PC-3 (cell line): ENCODE measurements at regions not wholly inside any gene's neighbourhood (a gene's known extent, or its start where the extent isn't known, plus 50 kb on each side); places are given as distances from the start of the nearest gene placed in this dataset.

Experiments
- ATAC-seq: fragments of 200-7000 bp; cut with Tn5 transposase; 2 replicates; pipeline ENCODE4 v1.9.1; 2020; ENCODE audit warnings: mild to moderate bottlenecking, moderate library complexity
- BruUV-seq: library from RNA; stranded (reverse); fragments of 400-500 nt; replicated peaks from 2 replicates; lab custom pipeline; 2021; lab: Mats Ljungman, UMichigan
- CTCF ChIA-PET: fragments of 300-600 bp; sonication (Branson Sonifier 250); formaldehyde crosslinking; loops from one replicate; lab custom pipeline; 2022; ENCODE audit warnings: antibody characterized with exemption; lab: Charles Lee
- POLR2A ChIA-PET: fragments of 300-600 bp; sonication (Branson Sonifier 250); formaldehyde crosslinking; loops from one replicate; lab custom pipeline; 2022; ENCODE audit warnings: antibody characterized with exemption; ENCODE audit not compliant: unreplicated experiment; lab: Charles Lee
- DNase-seq: peaks from one replicate; pipeline ENCODE4 v3.0.0-alpha.2; 2015
- H2AFZ ChIP-seq: fragments of 300-600 bp; sonication (generic); 2 replicates; pipeline ENCODE4 v1.6.0; 2016; ENCODE audit warnings: antibody characterized with exemption, low read length
- H3F3A ChIP-seq: fragments of 300-600 bp; sonication (generic); one replicate; pipeline ENCODE4 v1.6.0; 2017; ENCODE audit warnings: antibody characterized with exemption, low read length, control low read depth, mild to moderate bottlenecking; ENCODE audit not compliant: unreplicated experiment
- H3K27ac ChIP-seq: fragments of 300-600 bp; sonication (generic); 2 replicates; pipeline ENCODE4 v1.5.1; 2016; ENCODE audit warnings: mild to moderate bottlenecking, low read length
- H3K27me3 ChIP-seq: fragments of 300-600 bp; sonication (generic); 2 replicates; pipeline ENCODE4 v1.6.1; 2016; ENCODE audit warnings: low read length, mixed read lengths
- H3K36me3 ChIP-seq: fragments of 300-600 bp; sonication (generic); 2 replicates; pipeline ENCODE4 v1.6.1; 2016; ENCODE audit warnings: low read depth, mixed run types, low read length, mixed read lengths
- H3K4me1 ChIP-seq: fragments of 300-600 bp; sonication (generic); 2 replicates; pipeline ENCODE4 v1.5.1; 2016; ENCODE audit warnings: low read length; ENCODE audit not compliant: insufficient read depth
- H3K4me2 ChIP-seq: fragments of 300-600 bp; sonication (generic); 2 replicates; pipeline ENCODE4 v1.6.0; 2016; ENCODE audit warnings: low read length
- H3K4me3 ChIP-seq: fragments of 300-600 bp; sonication (generic); 2 replicates; pipeline ENCODE4 v1.5.1; 2016; ENCODE audit warnings: mild to moderate bottlenecking, low read length, mixed read lengths
- H3K79me2 ChIP-seq: fragments of 300-600 bp; sonication (generic); 2 replicates; pipeline ENCODE4 v1.6.1; 2017; ENCODE audit warnings: low read length, mixed read lengths
- H3K9ac ChIP-seq: fragments of 300-600 bp; sonication (generic); 2 replicates; pipeline ENCODE4 v1.6.0; 2016; ENCODE audit warnings: mild to moderate bottlenecking, low read length
- H3K9me2 ChIP-seq: fragments of 300-600 bp; sonication (generic); replicated peaks from 2 replicates; pipeline ENCODE4 v1.6.1; 2016; ENCODE audit warnings: mixed run types, low read length, mixed read lengths
- H3K9me3 ChIP-seq: fragments of 300-600 bp; sonication (generic); 2 replicates; pipeline ENCODE4 v1.6.1; 2016; ENCODE audit warnings: low read length, mixed read lengths
- H4K20me1 ChIP-seq: fragments of 300-600 bp; sonication (generic); 2 replicates; pipeline ENCODE4 v1.6.1; 2016; ENCODE audit warnings: low read length, mixed read lengths
- CTCF ChIP-seq: fragments of 300-600 bp; sonication (generic); conservative IDR thresholded peaks from 2 replicates; pipeline ENCODE4 v1.5.1; 2017; ENCODE audit warnings: antibody characterized with exemption, low read depth, mild to moderate bottlenecking, low read length
- EZH2 ChIP-seq: fragments of 300-600 bp; sonication (generic); IDR thresholded peaks from one replicate; pipeline ENCODE4 v1.6.1; 2017; ENCODE audit warnings: antibody characterized with exemption, mild to moderate bottlenecking, low read length; ENCODE audit not compliant: unreplicated experiment
- EZH2phosphoT487 ChIP-seq: fragments of 300-600 bp; sonication (generic); IDR thresholded peaks from 2 replicates; pipeline ENCODE4 v1.6.1; 2018; ENCODE audit warnings: mild to moderate bottlenecking, antibody characterized with exemption, low read length, borderline replicate concordance
- intact Hi-C: fragments of 100-400 bp; cut with micrococcal nuclease; formaldehyde crosslinking; loops from 2 replicates; pipeline ENCODE4 v1.9.0; 2023

GRCh38 chr4:120545391-120545790 is 377.1 kb downstream of the PRDM5 start:
- no peaks in the 10 kb centered on the region for H3F3A ChIP-seq
- BruUV-seq: no TSS peak
- intact Hi-C loops: no loop called here

GRCh38 chr4:120544838-120545237 is 377.7 kb downstream of the PRDM5 start:
- Histone ChIP-seq H4K20me1 (no peaks in the 10 kb centered on the region), H3K79me2 (no peaks in the 10 kb centered on the region), H3F3A (no peaks in the 10 kb centered on the region), H2AFZ (no peak overlapping the region), H3K4me1 (no peaks in the 10 kb centered on the region), H3K9me2 (no peaks in the 10 kb centered on the region), H3K9ac (no peak overlapping the region), H3K4me3 (no peak overlapping the region), H3K9me3 (no peaks in the 10 kb centered on the region), H3K36me3 (no peaks in the 10 kb centered on the region), H3K4me2 (no peak overlapping the region), H3K27ac (no peak overlapping the region), H3K27me3 (no peaks in the 10 kb centered on the region)
- ChIA-PET CTCF (no interaction called here), POLR2A (no interaction called here)
- BruUV-seq: no TSS peak
- DNase-seq (no peak), ATAC-seq (no peak)
- no peak for TF ChIP-seq EZH2phosphoT487
- no peak for TF ChIP-seq EZH2
- TF ChIP-seq CTCF: no peak
- intact Hi-C loops: no loop called here

More at GRCh38 chr4:120545391-120545790, 377.1 kb downstream of the PRDM5 start:
- H3K27me3 ChIP-seq: no peaks in the 10 kb centered on the region
- no peaks in the 10 kb centered on the region for H3K79me2 ChIP-seq
- H3K9me2 ChIP-seq: no peaks in the 10 kb centered on the region
- no peaks in the 10 kb centered on the region for H3K9me3 ChIP-seq
- DNase-seq (no peak), ATAC-seq (no peak)
- H3K27ac ChIP-seq: no peak overlapping the region
- no peak overlapping the region for H3K4me2 ChIP-seq
- no peaks in the 10 kb centered on the region for H4K20me1 ChIP-seq
- H3K4me3 ChIP-seq: no peak overlapping the region
- H3K4me1 ChIP-seq: no peaks in the 10 kb centered on the region
- TF ChIP-seq CTCF (no peak), EZH2 (no peak), EZH2phosphoT487 (no peak)
- no peak overlapping the region for H2AFZ ChIP-seq
- no peaks in the 10 kb centered on the region for H3K36me3 ChIP-seq
- ChIA-PET CTCF (no interaction called here), POLR2A (no interaction called here)
- no peak overlapping the region for H3K9ac ChIP-seq

GRCh38 chr4:120540625-120541024 is 381.9 kb downstream of the PRDM5 start:
- no peak overlapping the region for H3K4me2 ChIP-seq
- BruUV-seq: no TSS peak
- H4K20me1 ChIP-seq: no peaks in the 10 kb centered on the region
- H3K9me3 ChIP-seq: no peaks in the 10 kb centered on the region
- no peaks in the 10 kb centered on the region for H3K36me3 ChIP-seq
- ATAC-seq (no peak), DNase-seq (no peak)
- H3K27ac ChIP-seq: no peak overlapping the region
- intact Hi-C loops: no loop called here
- no peaks in the 10 kb centered on the region for H3F3A ChIP-seq
- no peak overlapping the region for H3K9ac ChIP-seq
- H3K4me1 ChIP-seq: no peaks in the 10 kb centered on the region
- peaks cover 4% of the 10 kb centered on the region; the same call in 1 of the 2 replicates for H3K27me3 ChIP-seq
- CTCF ChIA-PET: no interaction called here
- H2AFZ ChIP-seq: no peak overlapping the region
- TF ChIP-seq EZH2phosphoT487 (no peak), CTCF (no peak), EZH2 (no peak)
- H3K4me3 ChIP-seq: no peak overlapping the region
- no peaks in the 10 kb centered on the region for H3K79me2 ChIP-seq
- POLR2A ChIA-PET: no interaction called here
- H3K9me2 ChIP-seq: no peaks in the 10 kb centered on the region
